Endometrium (tissue), 2 donors: ENCODE measurements at regions not wholly inside any gene's neighbourhood (a gene's known extent, or its start where the extent isn't known, plus 50 kb on each side); places are given as distances from the start of the nearest gene placed in this dataset.

Source experiments
- FAIRE-seq: peaks from 2 replicates; lab custom pipeline; 2012; peaks lifted over from hg19 to GRCh38; lab: Jason Lieb, UNC
- donor health status: control.
- donor health status: control.

GRCh38 chr6:62474793-62475192 is 188.8 kb upstream of the KHDRBS2 start:
- FAIRE-seq = no peak

GRCh38 chr6:62466607-62467006 is 180.6 kb upstream of the KHDRBS2 start:
- FAIRE-seq = no peak

GRCh38 chr6:62465206-62465605 is 179.2 kb upstream of the KHDRBS2 start:
- FAIRE-seq = no peak

GRCh38 chr6:62452586-62452985 is 166.6 kb upstream of the KHDRBS2 start:
- no peak for FAIRE-seq

- FAIRE-seq = no peak
Observed at GRCh38 chr6:62446647-62447316, 160.8 kb upstream of the KHDRBS2 start.

GRCh38 chr6:62445521-62445920 is 159.5 kb upstream of the KHDRBS2 start:
- FAIRE-seq = no peak

GRCh38 chr6:62441182-62441581 is 155.2 kb upstream of the KHDRBS2 start:
- no peak for FAIRE-seq

GRCh38 chr6:62429781-62430180 is 143.8 kb upstream of the KHDRBS2 start:
- FAIRE-seq = no peak

GRCh38 chr6:62400521-62401259 is 114.7 kb upstream of the KHDRBS2 start:
- no peak for FAIRE-seq

GRCh38 chr6:62393608-62394007 is 107.6 kb upstream of the KHDRBS2 start:
- no peak for FAIRE-seq

- no peak for FAIRE-seq
Observed at GRCh38 chr6:62392291-62392690, 106.3 kb upstream of the KHDRBS2 start.

- no peak for FAIRE-seq
Observed at GRCh38 chr6:62391358-62391757, 105.3 kb upstream of the KHDRBS2 start.

- FAIRE-seq = no peak
Observed at GRCh38 chr6:62390401-62390800, 104.4 kb upstream of the KHDRBS2 start.

- no peak for FAIRE-seq
Observed at GRCh38 chr6:62371453-62372210, 85.6 kb upstream of the KHDRBS2 start.

- FAIRE-seq = no peak
Observed at GRCh38 chr6:62367601-62368000, 81.6 kb upstream of the KHDRBS2 start.

GRCh38 chr6:62362097-62362496 is 76.1 kb upstream of the KHDRBS2 start:
- FAIRE-seq = no peak

GRCh38 chr6:62357835-62358234 is 71.8 kb upstream of the KHDRBS2 start:
- no peak for FAIRE-seq

GRCh38 chr6:62354261-62354660 is 68.2 kb upstream of the KHDRBS2 start:
- no peak for FAIRE-seq

- FAIRE-seq = no peak
Observed at GRCh38 chr6:62345962-62346689, 60.1 kb upstream of the KHDRBS2 start.

GRCh38 chr6:62345446-62345845 is 59.4 kb upstream of the KHDRBS2 start:
- no peak for FAIRE-seq

- no peak for FAIRE-seq
Observed at GRCh38 chr6:62344850-62345249, 58.8 kb upstream of the KHDRBS2 start.

- FAIRE-seq = no peak
Observed at GRCh38 chr6:62338477-62338876, 52.5 kb upstream of the KHDRBS2 start.
